ENCODE measurements at regions not wholly inside any gene's neighbourhood (a gene's known extent, or its start where the extent isn't known, plus 50 kb on each side); places are given as distances from the start of the nearest gene placed in this dataset.
"Not testable (repeated sequence)": the region's sequence is repeated elsewhere in the genome, so short reads cannot be mapped to it uniquely, and the experiment has no call there.

DNA sequence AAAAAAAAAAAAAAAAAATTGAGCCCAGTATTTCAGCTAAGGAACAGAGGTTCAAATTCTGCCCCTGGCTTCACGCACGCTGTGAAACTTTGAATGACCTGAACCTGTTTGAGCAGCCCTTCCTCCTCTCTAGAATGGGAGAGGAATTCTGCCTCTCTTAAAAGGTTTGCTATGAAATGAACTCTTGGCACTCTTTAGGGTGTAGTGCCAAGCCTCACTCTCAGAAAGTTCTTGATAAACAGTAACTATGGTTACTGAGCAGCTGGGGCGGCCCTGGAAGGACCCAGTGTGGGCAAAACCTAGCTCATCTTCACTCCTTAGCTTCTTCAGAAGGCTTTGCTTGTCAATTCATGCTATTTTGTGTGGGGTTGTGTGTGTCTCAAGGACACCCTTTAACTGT is 73.7 kb downstream of the GEMIN8 start:
- no peak for DNase-seq

DNA sequence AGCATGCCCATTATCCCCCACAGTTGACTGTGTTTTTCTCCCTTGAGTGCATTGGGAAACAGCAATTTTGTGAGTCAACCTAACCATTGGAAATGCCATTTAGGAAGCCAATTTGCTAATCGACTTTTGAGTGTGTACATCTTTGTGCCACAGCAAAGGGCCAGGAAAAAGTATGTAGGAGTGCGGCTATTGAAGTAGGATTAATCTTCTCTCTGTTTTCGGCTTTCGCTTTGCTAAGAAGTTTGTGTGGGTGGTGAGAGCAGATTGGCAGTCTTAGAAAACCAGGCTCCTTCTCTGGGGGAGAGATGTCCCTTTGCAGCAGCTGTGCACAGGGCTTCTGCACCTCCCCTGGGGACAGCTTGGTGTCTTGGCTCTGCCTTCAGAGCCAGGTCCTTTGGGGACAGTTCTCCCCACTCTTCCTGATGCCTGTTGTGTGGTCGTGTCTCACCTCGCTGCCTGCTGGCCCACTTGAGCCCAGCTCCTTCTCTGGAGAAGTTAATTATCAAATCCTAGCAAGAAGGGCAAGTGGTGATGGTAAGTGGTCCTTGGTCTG is 74.5 kb downstream of the GEMIN8 start:
- DNase-seq, result no peak

- DNase-seq, result no peak
Observed at GRCh38 chrX:13952581-13952980, 77.1 kb downstream of the GEMIN8 start.

GRCh38 chrX:13946223-13946622 is 83.5 kb downstream of the GEMIN8 start:
- DNase-seq, result not testable (repeated sequence)

DNA sequence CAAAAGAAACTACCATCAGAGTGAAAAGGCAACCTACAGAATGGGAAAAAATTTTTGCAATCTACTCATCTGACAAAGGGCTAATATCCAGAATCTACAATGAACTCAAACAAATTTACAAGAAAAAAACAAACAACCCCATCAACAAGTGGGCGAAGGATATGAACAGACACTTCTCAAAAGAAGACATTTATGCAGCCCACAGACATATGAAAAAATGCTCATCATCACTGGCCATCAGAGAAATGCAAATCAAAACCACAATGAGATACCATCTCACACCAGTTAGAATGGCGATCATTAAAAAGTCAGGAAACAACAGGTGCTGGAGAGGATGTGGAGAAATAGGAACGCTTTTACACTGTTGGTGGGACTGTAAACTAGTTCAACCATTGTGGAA is 83.9 kb downstream of the GEMIN8 start:
- DNase-seq, result not testable (repeated sequence)

- no peak for DNase-seq
Observed at GRCh38 chrX:13940671-13941070, 89.0 kb downstream of the GEMIN8 start.

GRCh38 chrX:13939741-13940597 is 89.7 kb downstream of the GEMIN8 start:
- no peak for DNase-seq

DNA sequence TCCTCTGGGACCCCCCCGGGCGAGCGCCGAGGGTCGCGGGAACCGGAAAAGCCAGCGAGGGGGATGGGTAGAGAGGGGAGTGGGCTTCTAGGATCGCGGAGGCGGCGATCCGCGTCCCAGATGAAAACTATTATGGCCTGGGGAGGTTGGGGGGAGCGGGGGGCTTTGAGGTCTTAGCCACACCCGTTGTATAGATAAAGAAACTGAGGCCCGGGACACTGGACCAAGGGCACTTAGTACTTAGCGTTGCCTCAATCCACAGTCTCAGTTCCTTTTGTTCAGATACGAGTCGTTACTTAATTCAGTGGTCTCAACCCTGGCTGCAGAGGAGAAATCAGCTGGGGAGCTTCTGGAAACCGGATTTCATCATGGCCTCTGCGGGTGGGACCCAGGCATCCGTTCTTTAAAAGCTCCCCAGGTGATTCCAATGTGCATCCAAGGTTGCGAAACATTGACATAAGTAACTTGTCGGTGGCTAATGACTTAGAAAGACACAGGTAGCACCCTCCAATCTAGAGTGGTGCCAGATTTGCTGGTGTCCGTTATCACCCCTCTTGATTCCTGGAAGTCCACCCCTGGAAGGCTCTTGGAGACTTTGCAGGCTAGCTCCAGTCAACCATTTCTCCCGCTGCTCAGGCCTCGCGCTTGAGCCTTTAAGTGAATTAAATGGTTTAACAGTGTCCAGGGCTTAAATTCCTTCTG is 90.7 kb downstream of the GEMIN8 start:
- DNase-seq, result no peak

DNA sequence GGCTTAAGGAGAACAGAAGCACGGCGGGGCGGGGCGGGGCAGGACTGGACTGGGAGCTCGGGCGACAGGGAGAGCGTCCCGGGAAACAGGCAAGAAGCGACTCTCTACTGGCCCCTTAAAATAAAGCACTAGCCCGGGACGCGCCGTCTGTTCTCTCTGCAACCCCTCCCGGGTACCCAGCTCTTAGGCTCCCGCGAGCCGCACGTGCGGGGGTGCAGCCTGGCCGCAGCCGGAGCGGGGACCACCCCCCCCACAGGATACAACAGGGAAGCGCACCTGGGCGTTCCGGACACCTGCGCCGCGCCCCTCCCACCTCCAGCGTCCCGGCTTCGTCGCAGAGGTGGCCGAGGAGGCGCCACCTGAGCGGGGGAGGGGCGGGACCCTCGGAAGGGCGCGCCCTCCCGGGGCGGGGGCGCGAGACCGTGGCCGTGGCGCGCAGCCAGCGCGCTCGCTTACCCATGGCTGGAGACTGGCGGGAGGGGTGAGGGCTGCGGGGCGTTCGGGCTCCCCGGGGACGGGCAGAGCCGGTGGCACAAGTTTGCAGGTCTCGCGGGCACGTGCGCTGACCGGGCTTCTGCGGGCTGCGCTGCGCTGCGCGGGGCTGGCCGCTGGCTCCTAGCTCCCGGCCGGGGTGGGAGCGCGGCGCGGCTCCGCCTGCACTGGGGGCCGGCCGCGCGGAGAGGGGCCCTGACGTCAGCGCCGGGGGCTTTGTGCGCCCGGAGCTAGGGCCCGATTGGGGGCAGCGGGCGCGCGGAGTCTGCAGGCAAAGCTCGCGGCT is 91.5 kb downstream of the GEMIN8 start:
- DNase-seq, result peak; percentile 28

DNA sequence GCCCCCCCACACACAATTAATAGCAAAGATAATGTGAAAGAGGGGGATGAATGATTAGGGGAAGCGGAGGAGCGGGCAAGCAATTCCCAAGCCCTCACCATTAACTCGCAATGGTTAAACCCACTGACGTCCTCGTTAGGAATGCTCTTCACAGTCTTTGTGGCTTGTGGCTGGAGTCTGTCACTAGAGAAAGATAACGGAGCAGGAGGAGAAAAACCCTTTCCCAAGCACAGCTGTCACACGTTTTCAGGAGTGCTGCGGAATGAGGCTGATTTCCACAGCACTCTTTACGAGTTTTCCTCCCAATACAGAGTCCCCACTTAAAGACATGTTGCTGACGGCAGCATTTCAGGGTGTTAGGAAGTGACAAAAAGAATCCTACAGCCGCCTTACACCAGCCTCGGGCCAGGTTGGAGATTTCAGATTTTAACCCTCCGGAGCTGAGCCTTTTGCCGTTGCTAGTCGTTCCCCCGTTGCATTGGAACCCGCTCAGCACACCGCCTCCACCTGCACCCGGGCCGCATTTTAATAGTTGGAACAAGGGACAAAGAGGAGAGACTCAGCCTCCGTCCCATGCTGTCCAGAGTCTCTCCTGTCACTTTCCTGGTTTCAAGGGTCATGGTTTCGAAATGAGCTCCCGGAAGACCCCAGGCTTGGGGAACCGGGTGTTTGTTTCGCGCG is 92.2 kb downstream of the GEMIN8 start:
- DNase-seq, result peak; percentile 42

DNA sequence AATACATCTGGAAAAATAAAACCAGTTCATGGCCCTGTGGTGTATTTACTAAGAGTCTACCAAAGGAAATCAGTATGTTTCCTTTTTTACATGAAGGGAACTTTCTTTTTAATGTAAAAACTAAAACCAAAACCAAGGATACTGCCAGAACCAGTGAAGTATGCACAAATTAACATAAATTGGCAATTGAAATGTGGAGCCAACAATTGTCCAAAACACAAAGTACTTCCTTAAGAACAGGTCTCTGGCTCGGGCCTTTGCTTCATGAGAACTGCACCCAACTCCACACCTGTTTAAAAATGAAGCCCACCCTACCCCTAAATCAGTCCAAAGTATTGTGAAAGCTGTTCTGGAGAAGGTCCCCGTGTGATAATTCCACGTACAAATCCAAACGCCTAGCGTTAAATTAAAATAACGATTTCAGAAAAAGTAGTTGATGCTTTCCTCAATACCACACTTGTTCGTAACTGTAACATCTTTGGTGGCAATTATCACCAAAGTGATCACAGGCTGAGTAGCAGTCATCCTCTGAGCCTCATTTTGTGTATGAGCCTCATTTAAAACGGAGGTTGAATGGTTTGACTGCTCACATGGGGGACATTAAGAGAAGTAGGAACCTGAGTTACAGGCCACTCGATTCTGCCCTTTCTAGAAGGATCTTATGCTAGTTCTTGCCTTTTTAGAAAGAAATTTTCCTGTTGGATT is 93.0 kb downstream of the GEMIN8 start:
- no peak for DNase-seq

DNA sequence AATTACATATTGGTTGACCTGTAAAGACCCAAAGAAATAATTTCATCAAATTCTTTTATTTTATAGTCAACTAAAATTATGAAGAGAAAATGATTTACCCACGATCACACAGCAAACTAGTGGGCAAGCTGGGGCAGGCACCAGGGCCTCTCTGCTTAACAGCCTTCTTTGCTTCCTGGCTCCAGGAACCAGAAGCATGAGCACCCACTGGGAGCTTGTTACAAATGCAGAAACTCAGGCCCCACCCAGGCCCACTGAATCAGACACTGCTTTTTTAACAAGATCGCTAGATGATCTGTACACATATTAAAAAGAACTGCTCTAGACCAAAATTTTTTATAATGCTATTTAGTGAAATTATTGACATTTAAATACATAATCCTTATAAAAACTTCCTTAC is 95.0 kb downstream of the GEMIN8 start:
- no peak for DNase-seq

DNA sequence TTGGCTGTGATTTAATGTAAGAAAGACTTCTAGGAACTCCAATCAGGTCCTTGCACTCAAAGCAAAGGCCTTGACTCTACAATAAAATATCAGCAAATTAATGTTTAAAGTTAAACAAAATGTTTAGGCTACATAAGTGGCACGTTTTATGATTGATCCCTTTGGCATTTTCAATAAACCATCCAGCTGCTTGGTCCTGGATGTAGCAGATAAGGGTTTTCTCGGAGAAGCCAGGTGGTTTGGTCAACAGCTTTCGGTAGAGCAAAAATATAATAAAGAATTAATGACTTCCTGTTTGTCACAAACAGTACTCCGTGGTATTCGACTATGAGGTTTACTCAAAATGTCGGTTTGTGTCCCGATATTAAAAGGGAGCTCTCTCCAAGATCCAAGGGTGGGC is 95.8 kb downstream of the GEMIN8 start:
- no peak for DNase-seq

DNA sequence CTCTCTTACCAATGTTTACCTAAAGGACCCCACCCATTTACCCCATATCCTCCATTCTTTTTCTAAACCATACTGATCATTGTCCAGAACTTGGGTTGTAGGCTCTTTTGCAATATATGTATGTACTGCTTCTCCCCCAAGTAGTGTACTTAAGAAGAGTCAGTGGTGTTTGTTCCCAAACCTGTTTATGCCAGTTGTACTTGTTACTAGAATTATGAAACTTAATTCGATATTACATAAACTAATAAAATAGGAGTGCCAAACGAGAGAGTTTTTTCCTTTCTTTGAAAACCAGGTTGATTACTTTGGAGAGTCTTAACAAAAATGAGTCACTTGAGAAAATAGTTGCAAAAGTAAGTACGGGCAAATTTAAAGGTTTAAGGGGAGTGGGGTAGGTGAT is 96.3 kb downstream of the GEMIN8 start:
- DNase-seq, result no peak

DNA sequence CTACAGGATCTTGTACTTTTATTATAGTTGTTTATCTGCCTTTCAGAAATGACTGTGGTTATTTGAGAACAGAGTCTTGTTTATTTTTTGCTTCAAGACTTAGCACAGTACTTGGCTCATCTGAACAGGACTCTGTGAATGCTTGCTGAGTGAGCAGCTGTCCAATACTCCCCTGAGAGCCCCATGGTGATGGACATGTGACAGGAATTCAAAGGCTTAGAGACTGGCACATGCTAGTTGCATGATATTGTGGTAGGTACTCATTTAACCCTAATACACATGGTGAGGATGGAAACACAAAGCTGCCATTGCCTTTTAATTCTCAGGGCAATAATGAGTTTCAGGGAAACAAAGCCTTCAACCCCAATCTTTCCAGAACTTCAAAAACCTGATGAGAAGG is 97.3 kb downstream of the GEMIN8 start:
- DNase-seq, result no peak

- DNase-seq, result no peak
Observed at GRCh38 chrX:13927175-13927574, 102.5 kb downstream of the GEMIN8 start.

DNA sequence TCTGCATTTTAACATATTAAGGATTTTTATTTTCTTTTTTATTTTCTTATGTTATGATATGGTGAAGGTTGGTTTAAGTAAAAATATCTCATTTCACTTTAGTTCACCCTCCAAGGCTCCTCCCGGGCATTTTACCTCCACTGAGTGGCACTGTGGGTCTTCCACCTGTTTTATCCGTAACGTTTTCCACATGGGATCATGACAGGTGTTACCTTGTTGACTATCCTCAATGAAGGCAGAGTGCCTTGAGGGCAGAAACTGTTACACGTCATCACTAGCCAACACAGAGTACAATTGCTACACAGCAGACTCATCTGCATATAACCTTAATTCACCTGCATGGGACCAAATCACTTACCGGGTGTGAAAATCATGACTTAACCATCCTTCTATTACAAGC is 105.8 kb downstream of the GEMIN8 start:
- no peak for DNase-seq

DNA sequence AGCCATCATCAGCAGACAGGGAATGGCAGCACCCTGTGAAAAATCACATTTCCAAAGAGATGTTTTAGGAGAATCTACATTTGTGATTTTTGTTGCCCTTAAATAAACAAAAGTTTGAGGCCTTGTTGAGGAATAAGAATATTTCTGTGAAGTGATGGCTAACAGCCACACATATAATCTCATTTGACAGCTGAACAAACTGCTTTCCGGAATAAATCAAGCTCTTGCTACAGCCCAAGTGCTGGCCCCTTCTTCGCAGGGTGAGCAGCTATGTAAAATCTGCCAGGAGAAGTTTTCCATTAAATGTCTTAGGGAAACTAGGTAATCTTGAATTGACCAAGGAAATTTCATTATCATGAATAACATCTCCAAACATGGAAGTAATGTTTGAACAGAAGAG is 106.4 kb upstream of the GPM6B start:
- DNase-seq, result no peak

DNA sequence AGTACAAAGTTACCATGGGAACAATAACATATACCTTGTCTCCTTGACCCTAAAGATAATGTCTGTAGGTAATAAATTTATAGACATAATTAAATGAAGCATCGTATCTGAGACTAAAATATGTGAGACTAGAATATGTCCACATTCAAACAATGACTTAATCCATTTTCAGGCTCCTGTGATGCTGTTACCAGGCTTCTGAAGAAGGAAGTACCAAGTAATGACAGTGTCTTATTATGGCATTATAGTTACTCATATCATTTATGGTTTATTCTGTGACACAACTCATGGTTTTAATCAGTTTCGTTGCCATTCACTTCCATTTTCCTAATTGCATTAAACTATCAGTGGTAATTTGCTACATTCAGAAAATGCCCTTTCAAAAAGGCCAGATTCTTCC is 100.6 kb upstream of the GPM6B start:
- DNase-seq, result no peak

GRCh38 chrX:13911586-13911985 is 94.7 kb upstream of the GPM6B start:
- DNase-seq, result no peak

- no peak for DNase-seq
Observed at GRCh38 chrX:13906093-13906492, 89.2 kb upstream of the GPM6B start.

DNA sequence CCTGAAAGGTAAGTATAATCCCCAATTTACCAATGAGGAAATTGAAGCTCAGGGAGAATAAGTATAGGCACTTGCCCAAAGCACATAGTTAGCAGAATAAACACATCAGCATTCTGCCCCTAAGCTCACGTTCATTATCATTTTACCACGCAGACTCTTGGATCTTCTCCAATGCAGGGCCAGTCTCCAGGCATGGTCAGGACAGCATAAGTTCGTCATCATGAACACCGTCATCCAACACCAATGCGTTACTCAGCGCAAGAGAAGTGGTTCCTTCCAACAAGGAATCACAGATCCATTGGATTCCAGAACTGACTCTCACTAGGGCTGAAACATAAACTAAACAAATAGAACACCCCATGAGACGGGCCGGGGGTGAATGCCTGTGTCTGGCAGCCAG is 86.5 kb upstream of the GPM6B start:
- DNase-seq, result no peak
